ENCODE measurements at regions not wholly inside any gene's neighbourhood (a gene's known extent, or its start where the extent isn't known, plus 50 kb on each side); places are given as distances from the start of the nearest gene placed in this dataset.

- CTCF ChIA-PET: interaction anchor here (0.7 to 4.1 kb wide), 8 partner anchors 21 to 182 kb away, joined by 3 to 74 read pairs (median 4); no protein-coding TSS in a partner anchor
- H3K9ac ChIP-seq: no peak overlapping the region
- no peaks in the 10 kb centered on the region for H3K4me1 ChIP-seq (ENCODE audit: control insufficient read depth in 1 of 2, insufficient read depth in 2 of 2, low read depth in 1 of 2, low read length in 1 of 2)
- no peak overlapping the region for H2AFZ ChIP-seq (ENCODE audit: low read depth)
- no peak overlapping the region for H3K27ac ChIP-seq (ENCODE audit: low read depth in 2 of 2, low read length in 1 of 2)
- no peaks in the 10 kb centered on the region for H3K27me3 ChIP-seq (ENCODE audit: insufficient read depth)
- no peaks in the 10 kb centered on the region for H3K9me2 ChIP-seq
- H3K9me3 ChIP-seq: peaks cover 18% of the 10 kb centered on the region
- DNase-seq: no peak
- H3K4me2 ChIP-seq: no peak overlapping the region
- no peak overlapping the region for H3K4me3 ChIP-seq (ENCODE audit: low read depth in 2 of 2, low read length in 1 of 2)
- no peaks in the 10 kb centered on the region for H3K79me2 ChIP-seq (ENCODE audit: insufficient read depth)
- H3F3A ChIP-seq (replicated peaks; ENCODE audit: insufficient read depth): no peaks in the 10 kb centered on the region
- TF ChIP-seq FOSL2 (IDR thresholded peaks at IDR 0.05; ENCODE audit: borderline replicate concordance, low read depth) (no peak), MAX (IDR thresholded peaks at IDR 0.05; ENCODE audit: low read depth) (no peak), EZH2phosphoT487 (IDR thresholded peaks at IDR 0.05; ENCODE audit: borderline replicate concordance, low read depth) (no peak), GABPA (IDR thresholded peaks at IDR 0.05; ENCODE audit: low read depth) (no peak), GATA2 (CRISPR knock-in tag; IDR thresholded peaks at IDR 0.05) (no peak), RXRA (IDR thresholded peaks at IDR 0.05; ENCODE audit: borderline replicate concordance, low read depth) (no peak), RCOR1 (IDR thresholded peaks at IDR 0.05; ENCODE audit: low read length) (no peak), MXI1 (IDR thresholded peaks at IDR 0.05; ENCODE audit: low read depth, low read length) (no peak), RAD21 (IDR thresholded peaks at IDR 0.05; ENCODE audit: low read length) (no peak), TCF12 (IDR thresholded peaks at IDR 0.05) (no peak), FOXM1 (IDR thresholded peaks at IDR 0.05; ENCODE audit: low read depth) (no peak), EP300 (IDR thresholded peaks at IDR 0.05; ENCODE audit: borderline replicate concordance in 1 of 2, low read depth in 1 of 2, low read length in 1 of 2) (no peak), SMC3 (IDR thresholded peaks at IDR 0.05; ENCODE audit: low read depth, low read length) (no peak), JUND (IDR thresholded peaks at IDR 0.05) (no peak), NRF1 (IDR thresholded peaks at IDR 0.05; ENCODE audit: low read depth, low read length) (no peak), TAF1 (IDR thresholded peaks at IDR 0.05; ENCODE audit: borderline replicate concordance, low read depth, low read length) (no peak)
- TF ChIP-seq, protein P1, sequence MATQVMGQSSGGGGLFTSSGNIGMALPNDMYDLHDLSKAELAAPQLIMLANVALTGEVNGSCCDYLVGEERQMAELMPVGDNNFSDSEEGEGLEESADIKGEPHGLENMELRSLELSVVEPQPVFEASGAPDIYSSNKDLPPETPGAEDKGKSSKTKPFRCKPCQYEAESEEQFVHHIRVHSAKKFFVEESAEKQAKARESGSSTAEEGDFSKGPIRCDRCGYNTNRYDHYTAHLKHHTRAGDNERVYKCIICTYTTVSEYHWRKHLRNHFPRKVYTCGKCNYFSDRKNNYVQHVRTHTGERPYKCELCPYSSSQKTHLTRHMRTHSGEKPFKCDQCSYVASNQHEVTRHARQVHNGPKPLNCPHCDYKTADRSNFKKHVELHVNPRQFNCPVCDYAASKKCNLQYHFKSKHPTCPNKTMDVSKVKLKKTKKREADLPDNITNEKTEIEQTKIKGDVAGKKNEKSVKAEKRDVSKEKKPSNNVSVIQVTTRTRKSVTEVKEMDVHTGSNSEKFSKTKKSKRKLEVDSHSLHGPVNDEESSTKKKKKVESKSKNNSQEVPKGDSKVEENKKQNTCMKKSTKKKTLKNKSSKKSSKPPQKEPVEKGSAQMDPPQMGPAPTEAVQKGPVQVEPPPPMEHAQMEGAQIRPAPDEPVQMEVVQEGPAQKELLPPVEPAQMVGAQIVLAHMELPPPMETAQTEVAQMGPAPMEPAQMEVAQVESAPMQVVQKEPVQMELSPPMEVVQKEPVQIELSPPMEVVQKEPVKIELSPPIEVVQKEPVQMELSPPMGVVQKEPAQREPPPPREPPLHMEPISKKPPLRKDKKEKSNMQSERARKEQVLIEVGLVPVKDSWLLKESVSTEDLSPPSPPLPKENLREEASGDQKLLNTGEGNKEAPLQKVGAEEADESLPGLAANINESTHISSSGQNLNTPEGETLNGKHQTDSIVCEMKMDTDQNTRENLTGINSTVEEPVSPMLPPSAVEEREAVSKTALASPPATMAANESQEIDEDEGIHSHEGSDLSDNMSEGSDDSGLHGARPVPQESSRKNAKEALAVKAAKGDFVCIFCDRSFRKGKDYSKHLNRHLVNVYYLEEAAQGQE (IDR thresholded peaks at IDR 0.05; ENCODE audit: low read depth, low read length): no peak
- TF ChIP-seq, protein P2, sequence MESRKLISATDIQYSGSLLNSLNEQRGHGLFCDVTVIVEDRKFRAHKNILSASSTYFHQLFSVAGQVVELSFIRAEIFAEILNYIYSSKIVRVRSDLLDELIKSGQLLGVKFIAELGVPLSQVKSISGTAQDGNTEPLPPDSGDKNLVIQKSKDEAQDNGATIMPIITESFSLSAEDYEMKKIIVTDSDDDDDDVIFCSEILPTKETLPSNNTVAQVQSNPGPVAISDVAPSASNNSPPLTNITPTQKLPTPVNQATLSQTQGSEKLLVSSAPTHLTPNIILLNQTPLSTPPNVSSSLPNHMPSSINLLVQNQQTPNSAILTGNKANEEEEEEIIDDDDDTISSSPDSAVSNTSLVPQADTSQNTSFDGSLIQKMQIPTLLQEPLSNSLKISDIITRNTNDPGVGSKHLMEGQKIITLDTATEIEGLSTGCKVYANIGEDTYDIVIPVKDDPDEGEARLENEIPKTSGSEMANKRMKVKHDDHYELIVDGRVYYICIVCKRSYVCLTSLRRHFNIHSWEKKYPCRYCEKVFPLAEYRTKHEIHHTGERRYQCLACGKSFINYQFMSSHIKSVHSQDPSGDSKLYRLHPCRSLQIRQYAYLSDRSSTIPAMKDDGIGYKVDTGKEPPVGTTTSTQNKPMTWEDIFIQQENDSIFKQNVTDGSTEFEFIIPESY (IDR thresholded peaks at IDR 0.05; ENCODE audit: borderline replicate concordance, low read depth): no peak
- TF ChIP-seq, protein P3, sequence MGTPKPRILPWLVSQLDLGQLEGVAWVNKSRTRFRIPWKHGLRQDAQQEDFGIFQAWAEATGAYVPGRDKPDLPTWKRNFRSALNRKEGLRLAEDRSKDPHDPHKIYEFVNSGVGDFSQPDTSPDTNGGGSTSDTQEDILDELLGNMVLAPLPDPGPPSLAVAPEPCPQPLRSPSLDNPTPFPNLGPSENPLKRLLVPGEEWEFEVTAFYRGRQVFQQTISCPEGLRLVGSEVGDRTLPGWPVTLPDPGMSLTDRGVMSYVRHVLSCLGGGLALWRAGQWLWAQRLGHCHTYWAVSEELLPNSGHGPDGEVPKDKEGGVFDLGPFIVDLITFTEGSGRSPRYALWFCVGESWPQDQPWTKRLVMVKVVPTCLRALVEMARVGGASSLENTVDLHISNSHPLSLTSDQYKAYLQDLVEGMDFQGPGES (IDR thresholded peaks at IDR 0.05; ENCODE audit: low read depth, low read length): no peak
- H3K36me3 ChIP-seq (replicated peaks in 1 of 2; ENCODE audit: control insufficient read depth in 1 of 2, insufficient read depth in 2 of 2, low read length in 1 of 2): no peaks in the 10 kb centered on the region
- POLR2A ChIA-PET: no interaction called here
- no peaks in the 10 kb centered on the region for H4K20me1 ChIP-seq (ENCODE audit: insufficient read depth)
These were observed 130.1 kb upstream of the SEC14L1 start for GRCh38 chr17:77010667-77011066.
